HG02678 (cell line): ENCODE measurements at regions not wholly inside any gene's neighbourhood (a gene's known extent, or its start where the extent isn't known, plus 50 kb on each side); places are given as distances from the start of the nearest gene placed in this dataset.

Source experiments
- ATAC-seq: cut with Tn5 transposase; IDR thresholded peaks from one replicate; pipeline ENCODE4 v1.9.1; 2021; ENCODE audit warnings: mild to moderate bottlenecking, moderate library complexity; ENCODE audit not compliant: unreplicated experiment

DNA sequence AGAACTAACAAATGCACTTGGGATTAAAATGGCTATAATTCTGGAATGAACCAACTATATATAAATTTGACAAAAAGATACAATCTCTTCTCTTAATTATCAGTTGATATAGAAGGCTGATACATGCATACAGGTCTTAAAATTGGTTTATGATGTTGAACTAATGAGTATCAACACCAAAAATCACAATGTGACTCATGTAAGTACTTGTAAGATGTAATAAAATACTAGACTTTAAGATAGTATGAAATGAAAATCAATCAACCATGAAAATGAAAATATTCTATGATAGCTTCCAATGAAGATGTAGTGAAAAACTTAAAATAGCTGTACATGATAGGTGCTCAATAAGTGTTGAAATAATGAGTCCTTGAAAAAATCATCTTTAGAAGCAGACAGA is 116.6 kb upstream of the SOX5 start:
- no peak for ATAC-seq

DNA sequence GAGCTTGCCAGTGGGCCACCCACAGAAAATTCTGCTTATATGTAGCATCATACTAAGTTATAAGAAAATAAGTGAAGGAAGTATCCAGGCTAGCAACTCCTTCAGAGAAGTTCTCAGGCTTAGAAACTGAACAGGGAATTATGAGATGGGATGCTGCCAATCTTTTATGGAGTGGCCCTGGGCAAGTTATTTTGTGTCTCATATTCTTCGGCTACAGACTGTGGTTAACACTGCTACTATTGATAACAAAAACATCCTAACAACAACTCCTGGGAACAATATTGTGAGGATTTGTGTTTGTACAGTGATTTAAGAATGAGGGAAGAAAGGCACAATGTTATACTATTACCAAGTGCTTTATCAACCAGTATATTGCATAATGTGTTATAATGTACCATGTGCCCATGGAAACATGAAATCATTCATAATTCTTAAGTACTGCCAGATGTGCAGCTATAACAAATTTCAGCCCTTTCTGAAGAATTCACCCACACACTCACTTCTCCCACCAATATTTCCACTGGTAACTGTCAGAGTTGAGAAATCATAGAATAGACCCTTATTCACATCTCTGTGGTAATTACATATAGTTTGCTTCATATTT is 113.3 kb upstream of the SOX5 start:
- ATAC-seq: no peak

DNA sequence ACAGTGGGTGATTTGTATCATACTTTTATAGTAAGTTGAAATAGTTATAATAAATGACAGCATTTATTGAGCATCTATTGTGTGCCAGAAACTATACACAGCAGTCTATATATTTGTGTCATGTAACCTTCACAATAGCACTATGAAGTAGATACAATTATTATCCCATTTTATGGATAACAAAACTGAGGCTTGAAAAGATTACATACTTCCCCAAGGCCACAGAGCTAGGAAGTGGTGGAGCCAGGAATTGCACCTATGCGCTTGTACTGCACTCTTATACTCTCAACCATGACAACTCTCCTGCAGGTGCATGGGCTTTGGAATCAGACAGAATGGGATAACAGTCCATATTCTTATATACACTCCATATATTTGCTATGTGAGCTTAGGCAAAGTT is 110.6 kb upstream of the SOX5 start:
- no peak for ATAC-seq

DNA sequence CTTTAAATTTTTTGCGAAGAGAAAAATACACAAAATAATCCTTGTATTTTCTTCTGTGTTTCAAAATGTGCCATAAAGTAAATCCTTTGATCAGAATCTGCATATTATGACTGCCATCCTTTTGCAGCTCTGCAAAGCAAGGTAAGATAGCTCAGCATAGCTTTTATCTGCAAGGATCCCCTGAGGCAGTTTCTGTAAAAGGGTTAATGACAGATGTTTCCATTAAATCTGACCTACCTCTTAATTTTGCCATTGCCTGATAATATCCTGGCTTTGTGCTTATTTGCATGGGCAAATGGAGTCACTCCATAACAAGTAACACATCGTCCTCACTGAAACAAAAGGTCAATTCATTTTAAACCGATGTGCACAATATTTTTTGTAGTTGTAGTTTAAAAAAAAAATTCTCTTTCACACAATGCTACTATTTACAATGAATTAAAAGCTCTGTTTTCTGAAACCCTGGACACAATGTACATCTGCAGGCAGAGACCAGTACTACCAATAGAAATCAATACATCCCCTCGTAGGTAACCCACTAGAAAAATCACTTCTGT is 108.5 kb upstream of the SOX5 start:
- ATAC-seq: no peak

DNA sequence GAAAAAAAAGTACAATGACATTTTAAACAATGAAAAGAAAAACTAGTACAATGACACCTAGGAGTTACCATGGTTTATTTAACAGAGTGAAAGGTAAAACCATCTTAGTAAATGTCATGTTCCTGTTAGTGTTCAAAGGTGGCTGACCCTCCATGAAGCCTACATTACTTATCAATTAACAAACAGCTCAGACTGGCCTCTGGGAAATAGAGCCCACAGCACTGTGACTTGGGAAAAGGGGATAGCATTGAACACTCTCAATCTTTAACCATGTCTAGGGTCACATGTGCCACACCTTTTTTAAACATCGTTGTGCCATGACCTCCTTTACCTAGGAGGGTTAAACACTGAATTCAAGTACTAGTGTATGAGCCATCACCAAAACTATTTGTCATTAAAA is 106.3 kb upstream of the SOX5 start:
- ATAC-seq: no peak

DNA sequence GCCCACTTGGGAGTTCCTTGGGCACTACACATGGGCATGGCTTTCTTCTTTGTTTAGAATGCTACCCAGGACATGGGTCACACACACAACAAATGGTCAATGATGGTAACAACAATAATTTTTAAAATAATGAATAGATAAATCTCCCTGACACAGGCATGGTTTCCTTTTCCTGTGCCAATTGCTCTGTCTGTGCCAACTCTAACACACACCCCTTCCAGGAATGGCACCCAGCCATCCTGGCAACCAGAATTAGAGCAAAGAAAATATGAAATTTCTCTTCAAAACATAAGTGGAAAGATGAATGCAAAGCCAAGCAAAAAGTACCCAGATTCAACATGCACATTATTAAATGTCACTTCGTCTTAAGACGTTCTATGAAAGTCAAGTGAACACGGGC is 104.9 kb upstream of the SOX5 start:
- ATAC-seq: no peak

DNA sequence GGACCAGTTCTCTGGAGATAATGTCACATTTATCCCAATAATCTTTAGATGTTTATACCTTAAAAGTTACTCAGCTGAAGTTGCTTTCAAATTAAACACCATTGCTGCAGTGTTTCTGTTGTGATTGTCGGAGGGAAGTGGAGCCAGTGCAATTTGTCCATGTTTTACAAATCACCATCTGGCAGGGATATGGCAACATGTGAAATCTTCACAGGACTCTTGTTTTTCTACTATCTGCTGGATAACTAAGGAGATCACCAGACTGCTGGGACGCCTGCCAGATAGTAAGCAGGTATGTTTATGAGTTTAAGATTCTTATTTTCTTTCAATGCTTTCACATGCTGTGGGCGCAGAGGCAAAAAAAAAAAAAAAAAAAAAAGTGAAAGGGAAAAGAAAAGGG is 100.3 kb upstream of the SOX5 start:
- no peak for ATAC-seq

DNA sequence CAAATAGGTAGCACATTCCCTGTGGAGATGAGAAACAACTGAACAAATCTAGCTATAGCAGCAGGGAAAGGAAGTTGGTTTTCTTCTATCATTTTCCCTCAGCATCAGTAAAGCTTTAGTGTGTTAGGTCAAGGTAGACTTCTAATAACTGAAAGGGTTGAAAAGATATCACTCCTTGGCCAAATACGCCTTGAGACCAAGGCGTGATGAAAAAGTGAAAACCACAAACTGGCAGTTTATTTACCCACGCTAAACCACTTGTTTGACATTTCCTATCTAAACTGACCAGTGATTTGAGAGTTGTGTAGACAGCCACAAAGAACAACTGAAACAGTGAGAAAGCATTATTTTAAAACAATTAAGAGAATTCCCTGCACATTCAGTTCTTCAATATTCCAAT is 99.6 kb upstream of the SOX5 start:
- ATAC-seq: no peak

DNA sequence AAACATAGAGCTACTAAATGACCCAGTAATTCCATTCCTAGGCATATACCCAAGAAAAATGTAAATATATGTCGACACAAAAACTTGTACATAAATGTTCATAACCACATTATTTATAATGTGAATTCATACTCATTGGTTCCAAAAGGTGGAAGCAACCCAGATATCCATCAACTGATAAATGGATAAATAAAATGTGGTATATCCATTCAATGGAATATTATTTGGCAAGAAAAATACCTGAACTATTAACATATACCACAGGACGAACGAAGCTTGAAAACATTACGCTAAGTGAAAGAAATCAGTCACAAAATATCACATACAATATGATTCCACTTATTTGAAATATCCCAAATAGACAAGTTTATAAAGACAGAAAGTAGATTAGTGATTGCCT is 99.0 kb upstream of the SOX5 start:
- ATAC-seq: no peak

DNA sequence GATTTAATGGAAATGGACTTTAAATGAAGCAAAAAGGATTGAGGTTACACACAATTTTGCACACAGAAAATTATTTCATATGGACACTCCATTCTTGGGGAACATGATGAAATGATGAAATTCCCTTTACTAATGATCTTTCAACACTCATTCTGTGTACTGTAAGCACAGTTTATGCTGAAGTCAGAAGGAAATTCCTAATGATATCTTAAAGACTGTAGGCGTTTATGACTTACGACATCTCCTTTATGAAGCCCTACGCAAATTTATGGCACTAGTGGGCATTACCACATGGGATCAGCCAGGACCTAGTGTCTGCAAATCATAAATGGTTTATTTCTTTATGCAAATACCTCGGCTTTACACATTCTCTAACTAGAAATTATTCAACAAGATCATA is 97.9 kb upstream of the SOX5 start:
- ATAC-seq: no peak

DNA sequence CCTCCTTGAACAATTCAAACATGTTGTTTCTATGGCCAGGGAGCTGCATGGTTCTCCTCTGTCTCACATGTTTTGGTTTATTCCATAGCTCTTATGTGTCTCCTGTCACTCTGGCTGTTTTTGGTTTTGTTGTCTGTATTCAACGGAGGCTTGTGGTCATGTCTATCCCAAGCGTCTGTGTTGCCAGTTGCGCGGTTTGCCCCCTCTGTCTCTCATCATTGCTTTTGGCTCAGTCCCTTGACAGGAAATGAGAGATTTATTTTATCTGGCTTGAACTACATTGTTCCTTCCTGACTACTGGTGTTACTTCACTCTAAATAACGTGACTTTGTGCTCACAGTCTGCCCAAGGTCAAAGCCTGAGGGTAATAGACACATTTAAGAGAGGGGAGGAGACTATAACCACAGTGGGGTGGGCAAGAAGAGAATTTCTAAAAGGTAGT is 96.4 kb upstream of the SOX5 start:
- no peak for ATAC-seq

DNA sequence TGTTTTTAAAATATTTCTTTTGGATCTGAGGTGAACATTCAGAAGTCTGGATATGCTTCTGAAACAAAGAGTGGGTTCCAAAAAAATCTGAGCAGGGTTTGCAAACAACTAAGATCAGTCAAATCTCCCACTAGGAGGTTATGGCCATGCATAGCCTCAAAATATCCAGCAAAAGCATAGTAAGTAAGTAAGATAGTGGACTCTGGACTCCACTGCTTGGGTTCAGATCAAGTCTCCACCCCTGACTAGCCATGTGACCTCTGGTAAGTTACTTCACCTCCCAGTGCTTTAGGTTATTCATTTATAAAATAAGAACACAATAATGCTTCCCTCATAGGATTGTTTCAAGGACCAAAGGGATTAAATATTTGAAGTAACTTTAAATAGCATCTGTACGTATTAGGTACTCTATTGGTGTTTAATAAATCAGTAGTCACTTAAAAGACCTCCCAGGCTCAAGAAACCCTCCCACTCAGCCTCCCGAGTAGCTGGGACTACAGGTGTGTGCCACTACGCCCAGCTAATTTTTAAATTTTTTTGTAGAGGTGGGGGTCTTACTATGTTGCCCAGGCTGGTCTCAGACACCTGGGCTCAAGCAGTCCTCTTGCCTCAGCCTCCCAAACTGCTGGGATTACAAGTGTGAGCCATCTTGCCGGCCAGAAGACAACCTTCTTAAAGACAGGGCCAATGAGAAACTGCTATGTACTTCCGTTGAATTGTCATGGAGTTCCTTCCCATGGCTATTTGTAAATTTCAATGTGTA is 95.7 kb upstream of the SOX5 start:
- ATAC-seq: no peak

DNA sequence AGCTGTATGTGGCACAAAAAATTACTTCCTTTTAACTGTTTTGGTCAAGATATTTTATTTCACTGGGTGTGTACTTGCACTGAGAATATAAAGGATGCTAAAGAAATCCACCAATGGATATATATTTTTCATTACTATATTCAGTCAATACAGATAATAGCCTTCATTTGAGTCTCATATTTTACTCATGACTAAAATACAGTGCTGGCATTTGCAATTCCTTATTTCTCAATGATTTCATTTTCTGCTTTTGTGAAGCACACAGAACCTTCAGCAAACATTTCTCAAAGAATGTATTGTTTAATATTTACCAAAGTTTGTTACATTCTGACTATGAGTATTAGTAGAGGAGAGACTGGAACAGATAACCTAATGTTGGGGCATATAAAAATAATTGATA is 93.2 kb upstream of the SOX5 start:
- ATAC-seq: no peak

DNA sequence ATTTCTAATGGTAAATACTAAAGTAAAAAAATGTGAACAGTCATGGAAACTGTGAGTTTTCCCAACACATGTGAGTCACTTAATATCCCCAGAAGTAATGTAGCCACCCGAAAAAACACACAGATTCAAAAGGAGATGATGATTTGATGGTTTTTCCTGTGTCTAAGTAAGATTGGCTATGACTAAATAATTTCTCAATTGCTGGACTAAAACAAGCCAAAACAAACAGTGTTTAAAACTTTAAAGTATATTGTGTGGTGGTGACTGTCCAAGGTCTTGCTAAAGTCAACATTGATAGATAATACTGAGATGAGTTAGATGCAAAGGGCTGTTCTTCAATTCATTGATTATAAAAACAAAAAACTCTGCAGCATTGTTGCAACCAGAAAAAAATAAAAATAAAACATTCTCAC is 89.6 kb upstream of the SOX5 start:
- no peak for ATAC-seq

DNA sequence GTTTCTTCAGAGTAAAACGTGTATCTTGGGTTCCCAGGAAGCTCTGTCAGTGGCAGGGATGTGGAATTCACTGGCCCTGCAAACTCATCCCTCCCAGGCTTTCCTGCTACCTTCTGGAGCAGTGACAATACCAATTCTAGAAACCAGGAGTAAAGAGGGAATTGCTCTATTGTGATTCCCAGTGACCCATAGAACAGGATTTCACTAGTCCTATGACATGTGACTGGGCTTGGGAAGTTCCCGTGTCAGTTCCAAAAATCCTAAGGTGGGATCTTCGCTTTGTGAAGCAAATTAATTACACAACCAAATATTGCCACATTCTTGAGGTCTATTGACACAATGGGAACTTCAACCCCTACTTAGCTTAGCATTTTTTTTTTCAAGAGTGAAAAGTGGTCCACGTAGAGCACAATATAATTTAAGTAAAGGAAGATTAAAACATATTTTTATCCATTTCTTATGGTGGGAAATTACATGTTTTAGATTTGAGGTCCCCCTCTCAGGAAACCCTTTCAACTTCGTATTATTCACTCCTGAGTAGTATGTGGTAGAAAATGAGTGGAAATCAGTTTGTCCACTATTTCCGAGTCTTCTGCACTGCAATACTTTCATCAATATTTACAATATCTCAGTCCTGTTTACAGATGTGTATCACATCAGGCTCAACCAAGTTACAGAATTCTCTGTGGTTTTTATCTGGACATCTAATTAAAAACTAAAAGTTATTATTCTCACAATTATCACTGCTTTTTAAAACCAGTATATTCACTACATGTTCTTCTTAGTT is 88.9 kb upstream of the SOX5 start:
- ATAC-seq: no peak

DNA sequence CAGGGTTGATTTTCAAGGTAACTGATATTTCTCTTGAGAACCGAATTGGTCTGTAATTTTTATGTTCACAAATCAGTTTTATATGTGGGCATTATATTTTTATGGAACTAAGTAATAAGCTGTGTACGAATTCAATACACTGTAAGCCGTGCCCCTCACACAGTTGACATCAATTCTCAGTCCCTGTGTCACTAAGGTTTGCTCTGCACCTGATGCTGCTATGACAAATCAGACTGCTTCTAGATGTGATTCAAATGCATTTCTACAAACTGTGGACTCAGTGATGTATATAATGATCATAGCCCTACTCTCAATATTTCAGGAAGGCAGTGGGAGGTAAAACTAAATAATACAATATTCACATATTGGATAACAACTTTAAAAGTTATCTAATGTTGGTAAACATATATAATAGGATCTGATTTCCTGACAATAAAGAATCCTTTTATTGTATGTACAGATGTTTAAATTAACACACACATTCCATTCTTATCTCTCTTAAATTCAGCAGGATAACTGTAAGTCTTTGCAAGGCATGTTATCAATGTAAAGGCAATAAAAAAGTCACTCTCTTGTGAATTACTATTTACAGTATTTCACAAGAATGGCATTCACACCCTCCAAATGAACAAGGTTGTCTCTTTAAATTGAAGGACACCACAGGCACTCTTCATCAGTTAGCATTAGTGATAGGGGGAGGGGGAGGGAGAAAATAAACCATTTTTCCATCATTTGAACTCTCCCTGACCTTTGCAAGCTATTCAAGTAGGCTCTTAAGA is 87.2 kb upstream of the SOX5 start:
- ATAC-seq: no peak

DNA sequence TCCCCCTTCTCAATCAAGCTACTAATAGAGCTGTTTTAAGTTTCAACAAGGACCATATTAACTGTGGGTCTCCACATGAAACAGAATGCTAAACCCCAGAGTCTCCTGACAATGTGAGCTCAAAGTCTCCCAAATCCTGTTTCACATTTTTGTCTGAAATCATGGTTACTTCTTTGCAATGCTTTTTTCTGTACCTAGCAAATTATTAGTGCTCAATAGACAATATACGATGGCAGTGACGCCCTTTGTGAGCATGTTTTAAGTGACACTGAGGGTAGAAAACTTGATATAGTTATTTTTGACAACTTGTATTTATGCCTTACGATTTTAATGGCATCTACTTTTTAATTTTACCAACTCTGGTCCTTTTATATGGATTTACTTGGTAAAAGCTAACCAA is 85.4 kb upstream of the SOX5 start:
- no peak for ATAC-seq

DNA sequence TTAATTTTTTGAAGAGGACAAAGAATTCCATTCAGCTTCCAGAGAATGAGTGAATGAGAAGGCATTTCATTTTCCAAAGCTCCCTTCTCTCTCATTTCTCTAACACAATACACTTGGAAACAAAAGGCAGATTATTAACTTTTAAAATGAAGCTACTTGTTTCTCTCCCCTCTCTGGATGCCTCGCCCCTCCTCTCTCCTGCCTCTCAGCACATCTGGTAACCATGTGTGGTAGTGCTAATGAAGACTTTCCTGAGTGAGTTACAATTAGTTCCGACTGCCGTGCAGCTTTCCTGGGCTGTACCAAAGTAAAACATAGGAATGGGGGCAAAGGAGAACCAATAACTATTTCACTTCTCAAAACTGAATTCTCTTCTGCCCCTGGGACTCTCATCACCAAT is 84.7 kb upstream of the SOX5 start:
- ATAC-seq: no peak

DNA sequence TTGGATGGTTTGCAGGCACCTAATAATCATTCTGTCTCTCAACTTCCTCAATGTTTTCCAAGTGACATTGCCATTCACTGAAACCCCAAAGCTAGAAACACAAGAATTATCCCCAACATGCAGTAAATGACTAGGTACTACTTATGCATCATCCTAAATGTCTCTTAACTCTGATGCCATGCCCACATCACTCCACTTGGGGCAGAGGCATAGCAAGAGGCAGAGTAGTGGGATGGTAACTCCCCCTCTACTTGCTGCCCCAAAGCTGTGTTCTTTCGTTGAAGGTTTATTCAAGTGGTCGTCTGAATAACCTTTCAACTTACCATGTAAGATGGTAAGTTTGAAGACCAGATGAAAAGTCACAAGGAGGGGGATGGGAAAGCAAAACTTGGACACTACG is 77.9 kb upstream of the SOX5 start:
- ATAC-seq: no peak

DNA sequence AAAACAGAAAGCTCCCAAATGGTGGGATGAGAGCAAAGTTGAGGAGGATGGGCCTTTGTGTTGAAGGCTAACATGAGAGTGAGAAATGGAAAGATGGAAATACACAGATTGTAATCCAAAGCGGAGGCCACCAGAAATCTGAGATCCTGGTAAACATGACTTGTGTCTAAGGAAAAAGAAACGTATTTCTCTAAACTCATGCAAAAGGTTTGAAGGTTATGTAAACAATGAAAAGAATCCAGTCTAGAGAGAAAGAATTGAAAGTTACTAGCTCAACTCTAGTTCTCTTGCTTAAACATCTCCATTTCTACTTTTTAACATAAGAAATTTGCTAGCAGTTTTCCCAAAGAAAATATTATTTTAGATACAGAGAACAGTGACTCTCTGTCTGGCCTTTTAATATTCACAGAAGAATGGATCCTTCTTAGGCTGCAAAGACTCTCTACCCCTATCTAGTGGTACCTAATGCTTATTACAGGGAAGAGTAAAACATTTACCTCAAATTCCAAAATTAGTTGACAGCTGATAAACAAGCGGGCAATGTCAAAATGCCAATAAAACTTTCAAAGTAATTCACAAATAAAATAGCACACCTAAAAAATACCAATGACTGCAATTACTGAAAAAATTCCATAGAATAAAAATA is 75.8 kb upstream of the SOX5 start:
- no peak for ATAC-seq

DNA sequence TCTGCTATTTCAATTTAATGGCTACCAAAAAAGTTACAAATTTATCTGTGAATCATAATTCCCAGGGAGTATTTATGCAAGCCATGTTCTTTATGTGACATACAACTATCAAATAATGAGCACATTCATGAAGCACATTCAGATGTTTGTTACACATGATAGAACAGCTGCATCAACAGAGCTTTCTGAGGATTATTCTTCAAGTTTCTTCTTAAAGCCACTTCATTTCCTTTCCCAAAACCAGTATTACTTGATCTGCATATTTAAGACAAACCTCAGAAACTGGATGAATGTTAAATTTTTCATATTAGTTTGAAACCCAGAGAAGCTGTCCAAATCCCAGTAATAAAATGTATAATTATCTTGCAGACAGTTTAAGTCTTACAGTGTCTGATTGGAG is 73.6 kb upstream of the SOX5 start:
- no peak for ATAC-seq
